Peyer's patch (tissue), 4 donors: ENCODE measurements at regions not wholly inside any gene's neighbourhood (a gene's known extent, or its start where the extent isn't known, plus 50 kb on each side); places are given as distances from the start of the nearest gene placed in this dataset.

ENCODE experiments used
- DNase-seq, 3 donors: peaks; one replicate each; pipeline ENCODE4 v3.0.0-alpha.2; 2017 to 2019
- H3K27ac ChIP-seq, 4 donors: fragments of 200-600 bp; sonication (generic); one replicate each; pipeline ENCODE4 v1.5.1; 2016 to 2019
- H3K27me3 ChIP-seq, 2 donors: fragments of 200-600 bp; sonication (generic); one replicate each; pipeline ENCODE4 v1.5.1; 2019
- H3K36me3 ChIP-seq, 3 donors: fragments of 200-600 bp; sonication (generic); one replicate each; pipeline ENCODE4 v1.5.1; 2016 to 2019
- H3K4me1 ChIP-seq, 4 donors: fragments of 200-600 bp; sonication (generic); one replicate each; pipeline ENCODE4 v1.5.1; 2016 to 2019
- H3K4me3 ChIP-seq, 4 donors: fragments of 200-600 bp; sonication (generic); 1 replicate in 3 of 4; 2 replicates in 1 of 4; pipeline ENCODE4 v1.5.1; 2016 to 2019; ENCODE audit warnings: mild to moderate bottlenecking in 1 of 4
- H3K9me3 ChIP-seq, 4 donors: fragments of 200-600 bp; sonication (generic); one replicate each; pipeline ENCODE4 v1.5.1; 2016 to 2019; ENCODE audit warnings: mild to moderate bottlenecking in 1 of 4
- CTCF ChIP-seq, 6 experiments: fragments of 450-650 bp in 4 of 6; fragments of 200-600 bp in 2 of 6; sonication (generic) in 1 of 6; IDR thresholded peaks; one replicate each; pipeline ENCODE4 v1.5.1; 2017 to 2019; ENCODE audit warnings: antibody characterized with exemption in 6 of 6, mild to moderate bottlenecking in 3 of 6, moderate library complexity in 1 of 6
- POLR2A ChIP-seq, 2 donors: fragments of 450-650 bp; IDR thresholded peaks; one replicate each; pipeline ENCODE4 v1.5.1; 2017; ENCODE audit warnings: antibody characterized with exemption in 2 of 2, mild to moderate bottlenecking in 2 of 2, moderate library complexity in 2 of 2

DNA sequence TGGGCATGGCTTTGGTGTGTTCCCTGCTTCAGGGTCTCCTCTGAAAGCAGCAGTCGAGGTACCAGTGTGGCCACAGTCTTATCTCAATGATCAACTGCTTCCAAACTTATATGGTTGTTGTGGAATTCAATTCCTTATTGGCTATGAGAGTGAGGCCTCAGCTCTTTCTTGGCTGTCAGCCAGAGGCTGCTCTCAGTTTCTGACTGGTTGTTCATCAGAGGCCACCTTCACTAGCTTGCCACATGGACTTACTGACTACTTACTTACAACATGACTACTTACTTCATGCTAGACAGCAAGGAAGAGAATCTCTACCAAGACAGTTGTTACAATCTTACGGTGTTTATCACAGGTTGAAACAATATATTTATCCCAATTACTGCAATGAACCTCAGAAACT is 789.2 kb downstream of the DIPK2A start:
- Histone ChIP-seq H3K36me3 (no peaks in the 10 kb centered on the region), H3K4me3 (no peak overlapping the region), H3K4me1 (no peaks in the 10 kb centered on the region), H3K9me3 (peaks cover 0 to 6% (median 0%) of the 10 kb centered on the region in 4 donors), H3K27ac (no peak overlapping the region), H3K27me3 (no peaks in the 10 kb centered on the region)
- TF ChIP-seq POLR2A (IDR thresholded peaks at IDR 0.05) (no peak), CTCF (IDR thresholded peaks at IDR 0.05) (no peak)
- DNase-seq: no peak

DNA sequence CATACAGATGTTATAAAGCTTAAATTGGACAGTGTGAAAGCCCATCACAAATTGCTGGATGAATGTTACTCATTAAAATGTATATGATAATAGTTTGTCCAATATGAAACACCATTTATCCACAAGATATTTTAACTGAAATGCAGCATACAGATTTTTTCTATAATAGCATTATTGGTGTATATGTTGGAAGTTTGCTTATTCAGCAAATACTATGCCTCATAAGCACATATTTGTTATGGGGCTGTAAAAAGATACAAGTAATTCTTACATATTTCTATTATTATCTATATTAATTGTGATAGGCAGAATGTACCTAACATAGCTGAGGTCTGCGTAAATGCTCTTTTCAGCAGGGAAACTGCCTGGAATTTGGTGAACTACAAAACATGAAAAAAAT is 790.5 kb downstream of the DIPK2A start:
- DNase-seq: no peak
- H3K4me3 ChIP-seq: no peak overlapping the region
- peaks cover 0 to 1% (median 0%) of the 10 kb centered on the region in 4 donors for H3K9me3 ChIP-seq
- no peaks in the 10 kb centered on the region for H3K4me1 ChIP-seq
- no peaks in the 10 kb centered on the region for H3K27me3 ChIP-seq
- no peak overlapping the region for H3K27ac ChIP-seq
- TF ChIP-seq POLR2A (IDR thresholded peaks at IDR 0.05): no peak
- no peak for TF ChIP-seq CTCF (IDR thresholded peaks at IDR 0.05)
- H3K36me3 ChIP-seq: no peaks in the 10 kb centered on the region

- no peak overlapping the region for H3K4me3 ChIP-seq
Measured at GRCh38 chr3:144763878-144764454, 792.3 kb downstream of the DIPK2A start.

GRCh38 chr3:144770281-144770680 is 798.7 kb downstream of the DIPK2A start:
- H3K9me3 ChIP-seq: no peaks in the 10 kb centered on the region
- DNase-seq: no peak
- no peaks in the 10 kb centered on the region for H3K36me3 ChIP-seq
- H3K27me3 ChIP-seq: no peaks in the 10 kb centered on the region
- TF ChIP-seq POLR2A (IDR thresholded peaks at IDR 0.05): no peak
- TF ChIP-seq CTCF (IDR thresholded peaks at IDR 0.05): no peak
- H3K4me3 ChIP-seq: no peak overlapping the region
- no peaks in the 10 kb centered on the region for H3K4me1 ChIP-seq
- no peak overlapping the region for H3K27ac ChIP-seq

More at GRCh38 chr3:144763878-144764454, 792.3 kb downstream of the DIPK2A start:
- no peak for TF ChIP-seq CTCF (IDR thresholded peaks at IDR 0.05)
- no peak for TF ChIP-seq POLR2A (IDR thresholded peaks at IDR 0.05)
- no peak for DNase-seq
- no peaks in the 10 kb centered on the region for H3K4me1 ChIP-seq
- H3K36me3 ChIP-seq: no peaks in the 10 kb centered on the region
- no peaks in the 10 kb centered on the region for H3K27me3 ChIP-seq
- no peaks in the 10 kb centered on the region for H3K9me3 ChIP-seq
- no peak overlapping the region for H3K27ac ChIP-seq

GRCh38 chr3:144770915-144771351 is 799.3 kb downstream of the DIPK2A start:
- no peaks in the 10 kb centered on the region for H3K4me1 ChIP-seq
- no peaks in the 10 kb centered on the region for H3K9me3 ChIP-seq
- TF ChIP-seq CTCF (IDR thresholded peaks at IDR 0.05) (peak in 1 of 6 experiments; percentile 12), POLR2A (IDR thresholded peaks at IDR 0.05) (no peak)
- no peak overlapping the region for H3K27ac ChIP-seq
- H3K27me3 ChIP-seq: no peaks in the 10 kb centered on the region
- no peak overlapping the region for H3K4me3 ChIP-seq
- DNase-seq: no peak
- H3K36me3 ChIP-seq: no peaks in the 10 kb centered on the region
